Chondrocyte (in vitro differentiated cells): ENCODE measurements at regions not wholly inside any gene's neighbourhood (a gene's known extent, or its start where the extent isn't known, plus 50 kb on each side); places are given as distances from the start of the nearest gene placed in this dataset.

ENCODE experiments used
- DNase-seq: peaks from one replicate; pipeline ENCODE4 v3.0.0; 2021; ENCODE audit warnings: mixed read lengths, low spot score
- H3K27ac Mint-ChIP-seq: one replicate; pipeline ENCODE4 v1.8.0; 2021; ENCODE audit warnings: mild to moderate bottlenecking, moderate library complexity, mixed read lengths; ENCODE audit not compliant: unreplicated experiment
- H3K27me3 Mint-ChIP-seq: 2 replicates; pipeline ENCODE4 v1.8.0; 2021; ENCODE audit warnings: low read depth, mixed read lengths
- H3K36me3 Mint-ChIP-seq: 2 replicates; pipeline ENCODE4 v1.8.0; 2021; ENCODE audit warnings: low read depth, mixed read lengths
- H3K4me1 Mint-ChIP-seq: 2 replicates; pipeline ENCODE4 v1.8.0; 2021; ENCODE audit warnings: low read depth, mild to moderate bottlenecking, mixed read lengths
- H3K4me3 Mint-ChIP-seq: one replicate; pipeline ENCODE4 v1.8.0; 2021; ENCODE audit warnings: mild to moderate bottlenecking, moderate library complexity, mixed read lengths; ENCODE audit not compliant: unreplicated experiment
- H3K9me3 Mint-ChIP-seq: 2 replicates; pipeline ENCODE4 v1.8.0; 2021; ENCODE audit warnings: low read depth, mixed read lengths
- TF ChIP-seq, protein P1 (sequence below): fragments of 200-600 bp; sonication (generic); IDR thresholded peaks from 2 replicates; pipeline ENCODE4 v1.5.0; 2021; ENCODE audit warnings: antibody characterized with exemption, mild to moderate bottlenecking, moderate library complexity

DNA sequence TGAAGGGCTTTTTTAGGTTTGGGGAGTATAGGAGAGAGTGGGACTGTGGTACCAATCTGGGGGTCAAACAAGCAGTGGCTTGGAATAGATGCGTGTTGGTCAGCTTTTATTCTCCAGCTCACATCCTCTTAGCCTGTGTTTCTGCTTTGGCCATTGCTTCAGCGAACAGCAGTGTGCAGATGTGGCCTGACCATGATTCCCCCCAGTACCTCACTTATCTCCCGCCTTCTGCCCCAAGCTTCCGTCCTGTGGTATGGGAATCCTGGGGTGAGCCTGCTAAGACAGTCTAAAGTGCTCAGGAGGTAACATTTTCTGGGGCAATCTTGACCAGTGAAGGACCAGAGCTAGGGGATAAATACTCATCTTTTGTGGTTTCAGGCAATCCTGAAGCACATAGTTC is 84.9 kb upstream of the TNP1 start:
- no peaks in the 10 kb centered on the region for H3K36me3 Mint-ChIP-seq
- DNase-seq: no peak
- no peak overlapping the region for H3K4me3 Mint-ChIP-seq
- TF ChIP-seq, protein P1, sequence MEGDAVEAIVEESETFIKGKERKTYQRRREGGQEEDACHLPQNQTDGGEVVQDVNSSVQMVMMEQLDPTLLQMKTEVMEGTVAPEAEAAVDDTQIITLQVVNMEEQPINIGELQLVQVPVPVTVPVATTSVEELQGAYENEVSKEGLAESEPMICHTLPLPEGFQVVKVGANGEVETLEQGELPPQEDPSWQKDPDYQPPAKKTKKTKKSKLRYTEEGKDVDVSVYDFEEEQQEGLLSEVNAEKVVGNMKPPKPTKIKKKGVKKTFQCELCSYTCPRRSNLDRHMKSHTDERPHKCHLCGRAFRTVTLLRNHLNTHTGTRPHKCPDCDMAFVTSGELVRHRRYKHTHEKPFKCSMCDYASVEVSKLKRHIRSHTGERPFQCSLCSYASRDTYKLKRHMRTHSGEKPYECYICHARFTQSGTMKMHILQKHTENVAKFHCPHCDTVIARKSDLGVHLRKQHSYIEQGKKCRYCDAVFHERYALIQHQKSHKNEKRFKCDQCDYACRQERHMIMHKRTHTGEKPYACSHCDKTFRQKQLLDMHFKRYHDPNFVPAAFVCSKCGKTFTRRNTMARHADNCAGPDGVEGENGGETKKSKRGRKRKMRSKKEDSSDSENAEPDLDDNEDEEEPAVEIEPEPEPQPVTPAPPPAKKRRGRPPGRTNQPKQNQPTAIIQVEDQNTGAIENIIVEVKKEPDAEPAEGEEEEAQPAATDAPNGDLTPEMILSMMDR: no peak
- peaks cover 5% of the 10 kb centered on the region for H3K4me1 Mint-ChIP-seq
- no peaks in the 10 kb centered on the region for H3K27me3 Mint-ChIP-seq
- H3K27ac Mint-ChIP-seq: no peak overlapping the region
- H3K9me3 Mint-ChIP-seq: no peaks in the 10 kb centered on the region

DNA sequence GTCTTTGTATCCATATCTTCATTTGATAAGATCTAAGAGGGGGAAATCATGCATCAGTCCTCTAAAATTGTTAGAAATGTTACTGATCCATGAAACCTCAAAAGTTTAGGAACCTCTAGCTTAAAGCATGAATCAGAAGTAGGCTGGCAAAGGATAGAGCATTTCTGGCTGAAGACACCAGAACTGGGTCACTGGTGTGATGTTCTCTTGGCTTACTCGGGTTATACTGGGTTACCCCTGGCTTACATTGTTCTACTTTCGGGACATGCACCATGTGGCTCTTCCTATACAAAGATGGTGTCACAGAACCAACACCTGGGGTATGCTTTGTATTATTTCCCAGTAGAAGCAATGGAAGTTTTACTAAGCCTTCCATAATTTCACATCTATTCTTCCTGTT is 83.2 kb upstream of the TNP1 start:
- Mint-ChIP-seq H3K36me3 (peaks cover 2% of the 10 kb centered on the region), H3K27ac (no peak overlapping the region), H3K4me1 (no peaks in the 10 kb centered on the region), H3K4me3 (no peak overlapping the region), H3K9me3 (no peaks in the 10 kb centered on the region), H3K27me3 (no peaks in the 10 kb centered on the region)
- TF ChIP-seq, protein P1: no peak
- DNase-seq: no peak

DNA sequence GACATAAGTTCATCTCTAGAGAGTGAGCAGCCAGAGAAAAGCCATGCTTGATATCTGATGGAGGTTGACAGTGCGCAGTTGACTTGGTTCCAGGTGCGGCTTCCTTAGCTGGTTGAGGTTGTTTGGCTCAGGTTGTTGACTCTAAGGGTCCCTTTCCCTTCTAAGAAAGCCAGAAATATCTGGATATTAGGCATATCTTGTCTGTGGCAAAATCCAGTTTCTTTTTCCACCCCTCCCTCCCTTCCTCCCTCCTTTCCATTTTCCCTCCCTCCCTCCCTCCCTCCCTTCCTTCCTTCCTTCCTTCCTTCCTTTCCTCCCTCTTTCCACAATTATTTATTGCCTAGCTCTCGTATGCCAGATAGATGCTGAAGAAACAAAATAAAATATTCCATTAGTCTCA is 82.6 kb upstream of the TNP1 start:
- TF ChIP-seq, protein P1: no peak
- H3K9me3 Mint-ChIP-seq: no peaks in the 10 kb centered on the region
- H3K27me3 Mint-ChIP-seq: no peaks in the 10 kb centered on the region
- H3K4me1 Mint-ChIP-seq: no peaks in the 10 kb centered on the region
- H3K4me3 Mint-ChIP-seq: no peak overlapping the region
- H3K27ac Mint-ChIP-seq: no peak overlapping the region
- H3K36me3 Mint-ChIP-seq: peaks cover 2% of the 10 kb centered on the region
- DNase-seq: no peak

DNA sequence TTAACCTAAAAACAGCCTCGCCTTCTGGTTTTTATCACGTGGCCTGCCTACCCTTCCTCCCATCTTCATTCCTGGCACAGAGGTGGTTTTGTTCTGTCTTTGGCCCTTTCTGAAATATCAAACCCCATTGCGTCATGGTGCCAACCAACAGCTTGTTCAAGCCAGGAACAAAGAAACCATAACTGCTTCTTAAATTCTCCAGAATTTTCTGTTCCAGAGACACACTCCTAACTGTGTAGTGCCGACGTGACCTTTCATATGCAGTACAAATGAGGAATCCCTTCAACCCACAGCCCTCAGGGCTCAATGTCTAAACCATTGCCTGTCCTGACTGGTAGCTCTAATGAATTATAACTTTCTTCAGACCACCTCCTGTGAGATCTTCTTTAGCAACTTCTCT is 82.2 kb upstream of the TNP1 start:
- Mint-ChIP-seq H3K27me3 (no peaks in the 10 kb centered on the region), H3K27ac (no peak overlapping the region), H3K4me1 (peaks cover 4% of the 10 kb centered on the region), H3K36me3 (peaks cover 2% of the 10 kb centered on the region), H3K9me3 (no peaks in the 10 kb centered on the region), H3K4me3 (no peak overlapping the region)
- DNase-seq: no peak
- TF ChIP-seq, protein P1: no peak

DNA sequence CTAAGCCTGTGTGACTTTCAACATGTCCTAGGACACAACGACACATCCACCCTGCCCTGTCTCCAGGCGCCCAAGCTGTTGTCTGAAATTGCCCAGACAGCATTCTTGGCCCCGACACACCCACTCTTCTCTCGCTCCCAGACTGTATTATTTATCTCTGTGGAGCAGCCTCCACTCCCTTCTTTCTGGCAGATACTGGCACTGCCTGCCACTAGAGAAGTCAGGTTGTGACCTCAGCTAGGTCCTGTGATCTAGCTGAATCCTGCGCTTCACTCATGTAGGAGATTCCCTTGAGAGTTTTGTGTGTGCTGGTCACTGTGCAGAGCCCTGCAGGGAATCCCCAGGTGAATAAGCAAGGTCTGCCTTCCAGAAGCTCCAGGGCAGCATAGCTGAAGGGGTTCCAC is 77.1 kb upstream of the TNP1 start:
- Mint-ChIP-seq H3K9me3 (no peaks in the 10 kb centered on the region), H3K4me1 (peaks cover 11% of the 10 kb centered on the region), H3K4me3 (no peak overlapping the region), H3K27me3 (no peaks in the 10 kb centered on the region), H3K27ac (no peak overlapping the region), H3K36me3 (peaks cover 2% of the 10 kb centered on the region)
- TF ChIP-seq, protein P1: no peak
- DNase-seq: no peak
